ENCODE measurements at regions not wholly inside any gene's neighbourhood (a gene's known extent, or its start where the extent isn't known, plus 50 kb on each side); places are given as distances from the start of the nearest gene placed in this dataset.

DNA sequence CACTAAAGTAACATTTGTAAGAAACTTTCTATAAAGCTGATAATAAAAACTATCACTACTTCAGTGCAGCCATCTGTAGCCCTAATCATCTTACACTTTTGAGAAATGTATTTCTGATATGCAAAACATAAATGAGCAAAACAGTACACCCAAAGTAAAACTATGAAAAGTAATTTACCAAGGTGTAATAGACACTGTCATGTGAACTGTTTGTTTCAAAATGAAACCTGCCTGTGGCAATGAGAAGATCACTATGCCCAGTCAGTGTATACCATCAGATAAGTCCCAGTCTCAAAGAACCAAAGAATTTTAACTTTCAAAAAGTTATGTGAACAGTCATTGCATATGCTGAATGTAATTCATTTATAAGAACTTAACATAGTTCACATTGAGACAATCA is 398.1 kb downstream of the CDC14C start:
- ATAC-seq (no peak), DNase-seq (ENCODE audit: low spot score) (no peak)
- ChIA-PET POLR2A (no interaction called here), CTCF (no interaction called here)
- Mint-ChIP-seq H3K9me3 (peaks cover 4% of the 10 kb centered on the region; the same call in 1 of the 2 replicates), H3K4me1 (peaks cover 21% of the 10 kb centered on the region), H3K27ac (no peak overlapping the region), H3K36me3 (no peaks in the 10 kb centered on the region), H3K27me3 (ENCODE audit: low read depth) (no peaks in the 10 kb centered on the region), H3K4me3 (no peak overlapping the region)
- no peak for TF ChIP-seq TP53 (CRISPR knock-in tag; IDR thresholded peaks at IDR 0.05)
- TF ChIP-seq SMAD3 (CRISPR knock-in tag; IDR thresholded peaks at IDR 0.05; ENCODE audit: borderline replicate concordance), result no peak
- TF ChIP-seq NFYB (CRISPR knock-in tag; conservative IDR thresholded peaks at IDR 0.05; ENCODE audit: low read depth), result no peak
- TF ChIP-seq, protein P1, sequence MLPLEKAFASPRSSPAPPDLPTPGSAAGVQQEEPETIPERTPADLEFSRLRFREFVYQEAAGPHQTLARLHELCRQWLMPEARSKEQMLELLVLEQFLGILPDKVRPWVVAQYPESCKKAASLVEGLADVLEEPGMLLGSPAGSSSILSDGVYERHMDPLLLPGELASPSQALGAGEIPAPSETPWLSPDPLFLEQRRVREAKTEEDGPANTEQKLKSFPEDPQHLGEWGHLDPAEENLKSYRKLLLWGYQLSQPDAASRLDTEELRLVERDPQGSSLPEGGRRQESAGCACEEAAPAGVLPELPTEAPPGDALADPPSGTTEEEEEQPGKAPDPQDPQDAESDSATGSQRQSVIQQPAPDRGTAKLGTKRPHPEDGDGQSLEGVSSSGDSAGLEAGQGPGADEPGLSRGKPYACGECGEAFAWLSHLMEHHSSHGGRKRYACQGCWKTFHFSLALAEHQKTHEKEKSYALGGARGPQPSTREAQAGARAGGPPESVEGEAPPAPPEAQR (CRISPR knock-in tag; IDR thresholded peaks at IDR 0.05), result no peak
- no peak for TF ChIP-seq NFE2L1 (CRISPR knock-in tag; IDR thresholded peaks at IDR 0.05)
- no peak for TF ChIP-seq ELF4 (CRISPR knock-in tag; IDR thresholded peaks at IDR 0.05; ENCODE audit: low read depth)
- TF ChIP-seq, protein P2, sequence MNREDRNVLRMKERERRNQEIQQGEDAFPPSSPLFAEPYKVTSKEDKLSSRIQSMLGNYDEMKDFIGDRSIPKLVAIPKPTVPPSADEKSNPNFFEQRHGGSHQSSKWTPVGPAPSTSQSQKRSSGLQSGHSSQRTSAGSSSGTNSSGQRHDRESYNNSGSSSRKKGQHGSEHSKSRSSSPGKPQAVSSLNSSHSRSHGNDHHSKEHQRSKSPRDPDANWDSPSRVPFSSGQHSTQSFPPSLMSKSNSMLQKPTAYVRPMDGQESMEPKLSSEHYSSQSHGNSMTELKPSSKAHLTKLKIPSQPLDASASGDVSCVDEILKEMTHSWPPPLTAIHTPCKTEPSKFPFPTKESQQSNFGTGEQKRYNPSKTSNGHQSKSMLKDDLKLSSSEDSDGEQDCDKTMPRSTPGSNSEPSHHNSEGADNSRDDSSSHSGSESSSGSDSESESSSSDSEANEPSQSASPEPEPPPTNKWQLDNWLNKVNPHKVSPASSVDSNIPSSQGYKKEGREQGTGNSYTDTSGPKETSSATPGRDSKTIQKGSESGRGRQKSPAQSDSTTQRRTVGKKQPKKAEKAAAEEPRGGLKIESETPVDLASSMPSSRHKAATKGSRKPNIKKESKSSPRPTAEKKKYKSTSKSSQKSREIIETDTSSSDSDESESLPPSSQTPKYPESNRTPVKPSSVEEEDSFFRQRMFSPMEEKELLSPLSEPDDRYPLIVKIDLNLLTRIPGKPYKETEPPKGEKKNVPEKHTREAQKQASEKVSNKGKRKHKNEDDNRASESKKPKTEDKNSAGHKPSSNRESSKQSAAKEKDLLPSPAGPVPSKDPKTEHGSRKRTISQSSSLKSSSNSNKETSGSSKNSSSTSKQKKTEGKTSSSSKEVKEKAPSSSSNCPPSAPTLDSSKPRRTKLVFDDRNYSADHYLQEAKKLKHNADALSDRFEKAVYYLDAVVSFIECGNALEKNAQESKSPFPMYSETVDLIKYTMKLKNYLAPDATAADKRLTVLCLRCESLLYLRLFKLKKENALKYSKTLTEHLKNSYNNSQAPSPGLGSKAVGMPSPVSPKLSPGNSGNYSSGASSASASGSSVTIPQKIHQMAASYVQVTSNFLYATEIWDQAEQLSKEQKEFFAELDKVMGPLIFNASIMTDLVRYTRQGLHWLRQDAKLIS (CRISPR knock-in tag; IDR thresholded peaks at IDR 0.05; ENCODE audit: borderline replicate concordance), result no peak
- no peak for TF ChIP-seq NFATC4 (CRISPR knock-in tag; IDR thresholded peaks at IDR 0.05)
- TF ChIP-seq ZNF121 (CRISPR knock-in tag; IDR thresholded peaks at IDR 0.05), result no peak
- no peak for TF ChIP-seq ZNF138 (CRISPR knock-in tag; conservative IDR thresholded peaks at IDR 0.05)

DNA sequence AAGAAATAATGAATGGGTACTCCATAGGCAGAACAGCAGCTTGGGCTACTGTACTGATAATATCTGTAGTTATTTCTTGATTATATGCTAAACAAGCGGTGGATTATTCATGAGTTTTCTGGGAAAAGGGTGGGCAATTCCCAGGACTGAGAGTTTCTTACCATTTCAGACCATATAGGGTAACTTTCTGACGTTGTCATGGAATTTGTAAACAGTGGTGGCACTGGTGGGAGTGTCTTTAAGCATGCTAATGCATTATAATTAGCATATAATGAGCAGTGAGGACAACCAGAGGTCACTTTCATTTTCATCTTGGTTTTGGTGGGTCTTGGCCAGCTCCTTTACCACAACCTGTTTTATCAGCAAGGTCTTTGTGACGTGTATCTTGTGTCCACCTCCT is 399.7 kb downstream of the CDC14C start:
- CTCF ChIA-PET, result interaction anchor here (0.6 to 1.3 kb wide), 6 partner anchors 8 to 361 kb away, joined by 3 to 10 read pairs (median 3); no protein-coding TSS in a partner anchor
- no peaks in the 10 kb centered on the region for H3K27me3 Mint-ChIP-seq (ENCODE audit: low read depth)
- H3K9me3 Mint-ChIP-seq, result peaks cover 4% of the 10 kb centered on the region; the same call in 1 of the 2 replicates
- no peak overlapping the region for H3K27ac Mint-ChIP-seq
- H3K4me3 Mint-ChIP-seq, result no peak overlapping the region
- TF ChIP-seq NFYB (CRISPR knock-in tag; conservative IDR thresholded peaks at IDR 0.05; ENCODE audit: low read depth) (no peak), IRF2 (CRISPR knock-in tag; IDR thresholded peaks at IDR 0.05; ENCODE audit: borderline replicate concordance, low read depth) (no peak), MYBL2 (CRISPR knock-in tag; IDR thresholded peaks at IDR 0.05) (no peak), CBFB (CRISPR knock-in tag; IDR thresholded peaks at IDR 0.05; ENCODE audit: low read depth) (no peak), MXD4 (CRISPR knock-in tag; IDR thresholded peaks at IDR 0.05; ENCODE audit: borderline replicate concordance) (no peak), ESRRA (CRISPR knock-in tag; IDR thresholded peaks at IDR 0.05; ENCODE audit: borderline replicate concordance) (no peak)
- TF ChIP-seq, protein P3, sequence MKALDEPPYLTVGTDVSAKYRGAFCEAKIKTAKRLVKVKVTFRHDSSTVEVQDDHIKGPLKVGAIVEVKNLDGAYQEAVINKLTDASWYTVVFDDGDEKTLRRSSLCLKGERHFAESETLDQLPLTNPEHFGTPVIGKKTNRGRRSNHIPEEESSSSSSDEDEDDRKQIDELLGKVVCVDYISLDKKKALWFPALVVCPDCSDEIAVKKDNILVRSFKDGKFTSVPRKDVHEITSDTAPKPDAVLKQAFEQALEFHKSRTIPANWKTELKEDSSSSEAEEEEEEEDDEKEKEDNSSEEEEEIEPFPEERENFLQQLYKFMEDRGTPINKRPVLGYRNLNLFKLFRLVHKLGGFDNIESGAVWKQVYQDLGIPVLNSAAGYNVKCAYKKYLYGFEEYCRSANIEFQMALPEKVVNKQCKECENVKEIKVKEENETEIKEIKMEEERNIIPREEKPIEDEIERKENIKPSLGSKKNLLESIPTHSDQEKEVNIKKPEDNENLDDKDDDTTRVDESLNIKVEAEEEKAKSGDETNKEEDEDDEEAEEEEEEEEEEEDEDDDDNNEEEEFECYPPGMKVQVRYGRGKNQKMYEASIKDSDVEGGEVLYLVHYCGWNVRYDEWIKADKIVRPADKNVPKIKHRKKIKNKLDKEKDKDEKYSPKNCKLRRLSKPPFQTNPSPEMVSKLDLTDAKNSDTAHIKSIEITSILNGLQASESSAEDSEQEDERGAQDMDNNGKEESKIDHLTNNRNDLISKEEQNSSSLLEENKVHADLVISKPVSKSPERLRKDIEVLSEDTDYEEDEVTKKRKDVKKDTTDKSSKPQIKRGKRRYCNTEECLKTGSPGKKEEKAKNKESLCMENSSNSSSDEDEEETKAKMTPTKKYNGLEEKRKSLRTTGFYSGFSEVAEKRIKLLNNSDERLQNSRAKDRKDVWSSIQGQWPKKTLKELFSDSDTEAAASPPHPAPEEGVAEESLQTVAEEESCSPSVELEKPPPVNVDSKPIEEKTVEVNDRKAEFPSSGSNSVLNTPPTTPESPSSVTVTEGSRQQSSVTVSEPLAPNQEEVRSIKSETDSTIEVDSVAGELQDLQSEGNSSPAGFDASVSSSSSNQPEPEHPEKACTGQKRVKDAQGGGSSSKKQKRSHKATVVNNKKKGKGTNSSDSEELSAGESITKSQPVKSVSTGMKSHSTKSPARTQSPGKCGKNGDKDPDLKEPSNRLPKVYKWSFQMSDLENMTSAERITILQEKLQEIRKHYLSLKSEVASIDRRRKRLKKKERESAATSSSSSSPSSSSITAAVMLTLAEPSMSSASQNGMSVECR (CRISPR knock-in tag; IDR thresholded peaks at IDR 0.05; ENCODE audit: borderline replicate concordance), result no peak
- TF ChIP-seq, protein P4, sequence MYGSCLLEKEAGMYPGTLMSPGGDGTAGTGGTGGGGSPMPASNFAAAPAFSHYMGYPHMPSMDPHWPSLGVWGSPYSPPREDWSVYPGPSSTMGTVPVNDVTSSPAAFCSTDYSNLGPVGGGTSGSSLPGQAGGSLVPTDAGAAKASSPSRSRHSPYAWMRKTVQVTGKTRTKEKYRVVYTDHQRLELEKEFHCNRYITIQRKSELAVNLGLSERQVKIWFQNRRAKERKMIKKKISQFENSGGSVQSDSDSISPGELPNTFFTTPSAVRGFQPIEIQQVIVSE (CRISPR knock-in tag; IDR thresholded peaks at IDR 0.05; ENCODE audit: borderline replicate concordance), result no peak
- TF ChIP-seq, protein P5, sequence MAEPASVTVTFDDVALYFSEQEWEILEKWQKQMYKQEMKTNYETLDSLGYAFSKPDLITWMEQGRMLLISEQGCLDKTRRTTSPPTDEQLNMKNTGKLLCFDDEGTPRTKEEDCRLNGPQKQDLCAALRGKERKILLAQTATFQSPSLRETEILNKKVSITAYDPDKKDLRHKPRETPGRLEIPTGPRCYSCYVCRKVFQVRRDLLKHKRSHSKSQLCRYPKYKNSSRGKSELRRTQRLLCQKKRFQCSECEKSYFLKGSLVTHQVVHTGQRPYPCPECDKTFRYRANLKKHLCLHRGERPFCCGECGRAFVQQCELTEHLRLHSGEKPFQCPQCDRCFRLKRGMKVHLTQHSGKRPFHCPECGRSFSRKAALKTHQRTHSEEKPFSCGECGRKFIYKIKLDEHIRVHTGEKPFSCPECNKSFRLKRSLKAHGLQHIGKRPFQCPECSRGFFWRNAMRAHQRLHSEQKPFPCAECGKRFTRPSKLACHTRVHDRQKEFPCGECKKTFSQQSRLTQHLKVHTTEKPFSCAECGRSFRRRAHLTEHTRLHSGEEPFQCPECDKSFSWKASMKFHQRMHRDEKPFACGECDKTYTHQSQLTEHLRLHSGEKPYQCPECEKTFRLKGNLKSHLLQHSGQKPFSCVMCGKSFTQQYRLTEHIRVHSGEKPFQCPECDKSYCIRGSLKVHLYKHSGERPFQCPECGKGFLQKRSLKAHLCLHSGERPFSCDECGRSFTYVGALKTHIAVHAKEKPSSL (CRISPR knock-in tag; conservative IDR thresholded peaks at IDR 0.05), result no peak
- TF ChIP-seq, protein P6, sequence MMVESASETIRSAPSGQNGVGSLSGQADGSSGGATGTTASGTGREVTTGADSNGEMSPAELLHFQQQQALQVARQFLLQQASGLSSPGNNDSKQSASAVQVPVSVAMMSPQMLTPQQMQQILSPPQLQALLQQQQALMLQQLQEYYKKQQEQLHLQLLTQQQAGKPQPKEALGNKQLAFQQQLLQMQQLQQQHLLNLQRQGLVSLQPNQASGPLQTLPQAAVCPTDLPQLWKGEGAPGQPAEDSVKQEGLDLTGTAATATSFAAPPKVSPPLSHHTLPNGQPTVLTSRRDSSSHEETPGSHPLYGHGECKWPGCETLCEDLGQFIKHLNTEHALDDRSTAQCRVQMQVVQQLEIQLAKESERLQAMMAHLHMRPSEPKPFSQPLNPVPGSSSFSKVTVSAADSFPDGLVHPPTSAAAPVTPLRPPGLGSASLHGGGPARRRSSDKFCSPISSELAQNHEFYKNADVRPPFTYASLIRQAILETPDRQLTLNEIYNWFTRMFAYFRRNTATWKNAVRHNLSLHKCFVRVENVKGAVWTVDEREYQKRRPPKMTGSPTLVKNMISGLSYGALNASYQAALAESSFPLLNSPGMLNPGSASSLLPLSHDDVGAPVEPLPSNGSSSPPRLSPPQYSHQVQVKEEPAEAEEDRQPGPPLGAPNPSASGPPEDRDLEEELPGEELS (CRISPR knock-in tag; IDR thresholded peaks at IDR 0.05), result no peak
- H3K4me1 Mint-ChIP-seq, result peaks cover 21% of the 10 kb centered on the region
- DNase-seq (ENCODE audit: low spot score) (no peak), ATAC-seq (no peak)
- no peaks in the 10 kb centered on the region for H3K36me3 Mint-ChIP-seq
- POLR2A ChIA-PET, result no interaction called here
